Neuronal stem cell (in vitro differentiated cells): ENCODE measurements at regions not wholly inside any gene's neighbourhood (a gene's known extent, or its start where the extent isn't known, plus 50 kb on each side); places are given as distances from the start of the nearest gene placed in this dataset.
A peak's percentile ranks its signal among the peaks of the same experiment; 100 is the strongest.
"Not testable (repeated sequence)": the region's sequence is repeated elsewhere in the genome, so short reads cannot be mapped to it uniquely, and the experiment has no call there.

ENCODE experiments used
- DNase-seq: peaks from one replicate; pipeline ENCODE4 v3.0.0-alpha.2; 2013; ENCODE audit warnings: low spot score
- H2AFZ ChIP-seq: one replicate; pipeline ENCODE4 v1.6.1; 2013; ENCODE audit warnings: mild to moderate bottlenecking, low read length, inconsistent platforms
- H2AK5ac ChIP-seq: 2 replicates; pipeline ENCODE4 v1.6.1; 2013; ENCODE audit warnings: low read depth, mild to moderate bottlenecking, inconsistent platforms, low read length, moderate library complexity, mixed read lengths
- H2BK120ac ChIP-seq: 2 replicates; pipeline ENCODE4 v1.6.1; 2013; ENCODE audit warnings: low read depth, mild to moderate bottlenecking, inconsistent platforms, low read length, moderate library complexity, mixed read lengths
- H2BK12ac ChIP-seq: one replicate; pipeline ENCODE4 v1.6.1; 2013; ENCODE audit warnings: low read length, inconsistent platforms
- H2BK15ac ChIP-seq: 2 replicates; pipeline ENCODE4 v1.6.1; 2013; ENCODE audit warnings: mild to moderate bottlenecking, low read length, inconsistent platforms, mixed read lengths
- H2BK5ac ChIP-seq: one replicate; pipeline ENCODE4 v1.6.1; 2013; ENCODE audit warnings: inconsistent platforms, mild to moderate bottlenecking, low read length, moderate library complexity
- H3K14ac ChIP-seq: one replicate; pipeline ENCODE4 v1.6.1; 2013; ENCODE audit warnings: low read length, inconsistent platforms
- H3K18ac ChIP-seq: 2 replicates; pipeline ENCODE4 v1.6.1; 2013; ENCODE audit warnings: low read length, inconsistent platforms
- H3K23ac ChIP-seq: 2 replicates; pipeline ENCODE4 v1.6.1; 2013; ENCODE audit warnings: low read depth, mild to moderate bottlenecking, mixed read lengths, low read length, inconsistent platforms; ENCODE audit not compliant: poor library complexity
- H3K27ac ChIP-seq: replicated peaks from 3 replicates; pipeline ENCODE4 v1.5.1; 2013; ENCODE audit warnings: low read length, inconsistent platforms
- H3K27me3 ChIP-seq, 3 experiments: 2 replicates each; pipeline ENCODE4 v1.6.1; 2013; ENCODE audit warnings: low read length in 3 of 3, mild to moderate bottlenecking in 2 of 3, inconsistent platforms in 1 of 3, low read depth in 1 of 3, mixed read lengths in 1 of 3, moderate library complexity in 1 of 3; ENCODE audit not compliant: control insufficient read depth in 3 of 3, insufficient read depth in 3 of 3
- H3K36me3 ChIP-seq, 2 donors: replicated peaks in 1 of 2; 2 replicates each; pipeline ENCODE4 v1.6.1; 2013; ENCODE audit warnings: low read length in 2 of 2; ENCODE audit not compliant: control insufficient read depth in 2 of 2, insufficient read depth in 2 of 2
- H3K4ac ChIP-seq: 2 replicates; pipeline ENCODE4 v1.6.1; 2013; ENCODE audit warnings: inconsistent platforms, mild to moderate bottlenecking, low read length, moderate library complexity
- H3K4me1 ChIP-seq, 2 donors: 1 replicate in 1 of 2; 2 replicates in 1 of 2; pipeline ENCODE4 v1.6.1; 2013; ENCODE audit warnings: low read length in 2 of 2, low read depth in 1 of 2; ENCODE audit not compliant: control insufficient read depth in 2 of 2, insufficient read depth in 1 of 2
- H3K4me2 ChIP-seq: one replicate; pipeline ENCODE4 v1.6.1; 2013; ENCODE audit warnings: mild to moderate bottlenecking, low read length, inconsistent platforms; ENCODE audit not compliant: insufficient read depth, poor library complexity, severe bottlenecking
- H3K4me3 ChIP-seq, 2 donors: 2 replicates each; pipeline ENCODE4 v1.5.1; 2013; ENCODE audit warnings: low read length in 2 of 2, mild to moderate bottlenecking in 2 of 2, inconsistent platforms in 1 of 2, moderate library complexity in 1 of 2
- H3K79me1 ChIP-seq: one replicate; pipeline ENCODE4 v1.6.1; 2013; ENCODE audit warnings: low read depth, mild to moderate bottlenecking, inconsistent platforms, low read length, moderate library complexity
- H3K9ac ChIP-seq: one replicate; pipeline ENCODE4 v1.6.1; 2013; ENCODE audit warnings: mild to moderate bottlenecking, low read depth, low read length, inconsistent platforms; ENCODE audit not compliant: poor library complexity
- H3K9me3 ChIP-seq, 2 donors: replicated peaks in 1 of 2; 2 replicates each; pipeline versions ENCODE3 to v1.6.1; 2013; ENCODE audit warnings: low read length in 2 of 2, mild to moderate bottlenecking in 2 of 2, inconsistent platforms in 1 of 2, low read depth in 1 of 2, mixed read lengths in 1 of 2, moderate library complexity in 1 of 2; ENCODE audit not compliant: control insufficient read depth in 2 of 2, insufficient read depth in 1 of 2
- H4K8ac ChIP-seq: one replicate; pipeline ENCODE4 v1.6.1; 2013; ENCODE audit warnings: low read depth, mild to moderate bottlenecking, inconsistent platforms, low read length, moderate library complexity
- H4K91ac ChIP-seq: one replicate; pipeline ENCODE4 v1.6.1; 2013; ENCODE audit warnings: low read length, low read depth, mild to moderate bottlenecking, inconsistent platforms; ENCODE audit not compliant: poor library complexity
- WGBS, 2 donors: extraction: QIAGEN DNeasy Blood & Tissue Kit; methylation state at CpG; one replicate each; pipeline ENCODE4 v1.1.7; 2013; ENCODE audit warnings: missing lambda C conversion rate in 2 of 2, mixed read lengths in 1 of 2; ENCODE audit not compliant: insufficient read length in 2 of 2, insufficient replicate concordance in 1 of 2; ENCODE audit errors: extremely low coverage in 2 of 2; 5-methylcytosine and 5-hydroxymethylcytosine counted together

GRCh38 chr12:97714107-97714563, 251.5 kb downstream of the RMST start:
- Histone ChIP-seq H3K36me3 (no peaks in the 10 kb centered on the region), H2AFZ (no peak overlapping the region), H2BK120ac (no peak overlapping the region), H3K4me3 (no peak overlapping the region), H3K9ac (no peak overlapping the region), H2AK5ac (no peak overlapping the region), H3K14ac (no peak overlapping the region), H3K79me1 (no peaks in the 10 kb centered on the region), H3K27ac (no peak overlapping the region), H3K4me1 (peaks cover 0 to 2% of the 10 kb centered on the region in 2 donors), H4K8ac (no peak overlapping the region), H2BK15ac (no peak overlapping the region), H2BK5ac (no peak overlapping the region), H3K9me3 (no peaks in the 10 kb centered on the region), H3K27me3 (no peaks in the 10 kb centered on the region), H4K91ac (no peak overlapping the region), H3K4ac (no peak overlapping the region), H2BK12ac (no peak overlapping the region), H3K4me2 (no peak overlapping the region), H3K18ac (no peak overlapping the region), H3K23ac (no peak overlapping the region)
- no CpG with 5 or more reads among the region's 4 CpGs for WGBS, 2 donors
- no peak for DNase-seq

- Histone ChIP-seq H2BK15ac (no peak overlapping the region), H3K18ac (no peak overlapping the region), H3K4me1 (peaks cover 0 to 2% of the 10 kb centered on the region in 2 donors), H3K9ac (no peak overlapping the region), H3K27me3 (no peaks in the 10 kb centered on the region), H2BK5ac (no peak overlapping the region), H2AK5ac (no peak overlapping the region), H3K14ac (no peak overlapping the region), H3K4me2 (no peak overlapping the region), H2AFZ (no peak overlapping the region), H4K91ac (no peak overlapping the region), H3K36me3 (no peaks in the 10 kb centered on the region), H3K79me1 (no peaks in the 10 kb centered on the region), H3K27ac (no peak overlapping the region), H3K4me3 (no peak overlapping the region), H4K8ac (no peak overlapping the region), H3K4ac (no peak overlapping the region), H3K23ac (no peak overlapping the region), H2BK120ac (no peak overlapping the region), H2BK12ac (no peak overlapping the region), H3K9me3 (no peaks in the 10 kb centered on the region)
- DNase-seq: peak; percentile 6
- no CpG with 5 or more reads among the region's 1 CpG for WGBS, 2 donors
Measured at GRCh38 chr12:97716356-97716755, 253.8 kb downstream of the RMST start.

- not testable (repeated sequence) for H3K4me1 ChIP-seq, H2BK15ac ChIP-seq, H3K79me1 ChIP-seq, H4K8ac ChIP-seq, H2BK12ac ChIP-seq, H2BK5ac ChIP-seq, DNase-seq, H2AK5ac ChIP-seq, H3K4me2 ChIP-seq, H3K18ac ChIP-seq, H3K4me3 ChIP-seq, H3K9me3 ChIP-seq, H3K27ac ChIP-seq, H3K9ac ChIP-seq, H3K27me3 ChIP-seq, H3K14ac ChIP-seq, H3K23ac ChIP-seq, H4K91ac ChIP-seq, H3K36me3 ChIP-seq, H3K4ac ChIP-seq, H2AFZ ChIP-seq, H2BK120ac ChIP-seq
- no CpG with 5 or more reads among the region's 22 CpGs for WGBS, 2 donors
Measured at GRCh38 chr12:97723801-97724200, 261.2 kb downstream of the RMST start.

- no peaks in the 10 kb centered on the region for H3K9me3 ChIP-seq
- no peak overlapping the region for H3K23ac ChIP-seq
Measured at GRCh38 chr12:97745406-97746101, 282.9 kb downstream of the RMST start.

More at GRCh38 chr12:97745406-97746101, 282.9 kb downstream of the RMST start:
- Histone ChIP-seq H4K8ac (no peak overlapping the region), H2BK5ac (no peak overlapping the region), H4K91ac (no peak overlapping the region), H2AFZ (no peak overlapping the region), H3K4me2 (no peak overlapping the region), H3K36me3 (no peaks in the 10 kb centered on the region), H2AK5ac (no peak overlapping the region), H3K4me3 (no peak overlapping the region), H3K14ac (no peak overlapping the region), H2BK12ac (no peak overlapping the region), H3K27me3 (no peaks in the 10 kb centered on the region), H3K4ac (no peak overlapping the region), H3K4me1 (peaks cover 0 to 7% of the 10 kb centered on the region in 2 donors), H3K18ac (no peak overlapping the region), H3K27ac (no peak overlapping the region), H2BK120ac (no peak overlapping the region), H3K9ac (no peak overlapping the region), H3K79me1 (no peaks in the 10 kb centered on the region), H2BK15ac (no peak overlapping the region)
- DNase-seq: no peak
- WGBS, 2 donors: no CpG with 5 or more reads among the region's 5 CpGs
